GM21526 (cell line): ENCODE measurements at regions not wholly inside any gene's neighbourhood (a gene's known extent, or its start where the extent isn't known, plus 50 kb on each side); places are given as distances from the start of the nearest gene placed in this dataset.

Source experiments
- ATAC-seq: cut with Tn5 transposase; IDR thresholded peaks from one replicate; pipeline ENCODE4 v1.9.1; 2021; ENCODE audit warnings: moderate library complexity; ENCODE audit not compliant: unreplicated experiment, low FRiP score

DNA sequence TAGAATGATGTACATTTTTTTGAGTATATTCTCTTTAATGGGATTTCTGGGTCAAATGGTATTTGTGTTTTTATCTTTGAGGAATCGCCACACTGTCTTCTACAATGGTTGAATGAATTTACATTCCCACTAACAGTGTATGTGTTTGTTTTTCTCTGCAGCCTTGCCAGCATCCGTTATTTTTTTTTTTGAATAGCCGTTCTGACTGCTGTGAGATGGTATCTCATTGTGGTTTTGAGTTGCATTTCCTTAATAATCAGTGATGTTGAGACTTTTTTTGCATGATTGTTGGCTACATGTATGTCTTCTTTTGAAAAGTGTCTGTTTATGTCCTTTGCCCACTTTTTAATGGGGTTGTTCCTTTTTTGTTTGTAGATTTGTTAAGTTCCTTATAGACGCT is 172.7 kb upstream of the CDH8 start:
- no peak for ATAC-seq

DNA sequence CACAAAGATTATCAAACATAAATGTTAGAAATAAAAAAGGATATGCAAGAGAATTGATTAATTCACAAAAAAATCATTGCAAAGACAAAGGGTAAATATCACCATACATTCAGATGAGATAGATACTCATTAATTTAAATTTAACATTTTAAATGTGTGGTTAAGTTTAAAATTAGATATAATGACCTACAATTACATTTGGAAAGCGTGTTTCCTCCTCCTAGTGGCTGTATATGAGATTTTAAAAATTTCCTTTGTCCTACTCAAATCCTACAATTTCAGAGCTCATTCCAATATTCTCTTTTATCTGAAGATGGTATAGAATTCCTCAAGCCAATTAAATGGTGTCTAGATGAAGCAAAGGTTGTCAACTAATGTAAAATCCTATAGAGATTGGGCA is 169.2 kb upstream of the CDH8 start:
- no peak for ATAC-seq

DNA sequence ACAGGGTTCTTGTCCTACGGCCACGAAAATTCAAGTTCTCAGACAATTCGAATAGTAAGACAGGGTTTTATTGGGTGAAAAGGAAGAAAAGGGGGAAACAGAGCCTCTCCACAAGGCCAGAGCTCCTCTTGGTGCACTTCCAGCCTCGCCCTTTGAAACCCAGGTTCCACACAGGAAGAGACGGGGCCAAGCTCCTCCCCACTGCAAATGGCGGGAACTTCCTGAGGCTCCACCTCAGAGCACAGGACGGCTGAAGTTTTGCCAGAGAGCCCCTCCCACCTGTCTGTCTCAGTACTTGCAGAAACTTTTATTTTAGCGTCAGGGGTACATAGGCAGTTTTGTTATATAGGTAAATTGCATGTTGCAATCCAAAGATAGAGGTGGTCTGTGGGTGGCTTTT is 165.7 kb upstream of the CDH8 start:
- no peak for ATAC-seq

DNA sequence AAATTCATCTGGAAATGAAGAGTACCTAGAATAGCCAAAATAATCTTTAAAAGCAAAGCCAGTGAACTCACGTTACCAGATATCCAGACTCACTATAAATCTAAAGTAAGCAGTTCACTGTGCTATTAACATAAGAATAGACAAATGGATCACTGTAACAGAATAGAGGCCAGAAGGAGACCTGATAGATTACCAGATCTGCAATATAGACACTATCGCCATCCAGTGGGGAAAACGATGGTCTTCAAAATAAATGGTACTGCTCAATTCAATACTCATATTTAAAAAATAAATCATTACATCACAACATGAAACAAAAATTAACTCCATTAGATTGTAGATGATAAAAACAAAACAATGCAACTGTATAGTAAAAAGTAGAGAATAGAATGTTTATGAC is 158.6 kb upstream of the CDH8 start:
- no peak for ATAC-seq

DNA sequence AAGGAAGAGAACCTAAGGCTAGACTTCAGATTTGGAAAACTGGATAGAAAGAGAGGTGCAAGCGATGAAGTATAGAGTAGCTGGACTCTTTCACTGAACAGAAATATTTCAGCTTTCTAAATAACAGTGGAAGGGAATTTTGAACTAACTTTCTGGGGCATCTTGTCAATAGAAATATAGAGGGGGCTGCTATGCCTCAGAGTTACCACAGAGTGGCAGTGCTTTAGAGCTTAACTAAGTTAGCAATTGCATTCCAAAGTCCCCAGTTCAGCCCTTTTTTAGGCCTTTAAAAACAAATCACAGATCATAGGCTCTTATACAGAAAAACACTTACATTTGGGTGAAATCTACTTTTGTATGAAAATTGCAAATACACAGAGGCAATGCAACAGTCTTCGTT is 154.2 kb upstream of the CDH8 start:
- ATAC-seq = no peak

DNA sequence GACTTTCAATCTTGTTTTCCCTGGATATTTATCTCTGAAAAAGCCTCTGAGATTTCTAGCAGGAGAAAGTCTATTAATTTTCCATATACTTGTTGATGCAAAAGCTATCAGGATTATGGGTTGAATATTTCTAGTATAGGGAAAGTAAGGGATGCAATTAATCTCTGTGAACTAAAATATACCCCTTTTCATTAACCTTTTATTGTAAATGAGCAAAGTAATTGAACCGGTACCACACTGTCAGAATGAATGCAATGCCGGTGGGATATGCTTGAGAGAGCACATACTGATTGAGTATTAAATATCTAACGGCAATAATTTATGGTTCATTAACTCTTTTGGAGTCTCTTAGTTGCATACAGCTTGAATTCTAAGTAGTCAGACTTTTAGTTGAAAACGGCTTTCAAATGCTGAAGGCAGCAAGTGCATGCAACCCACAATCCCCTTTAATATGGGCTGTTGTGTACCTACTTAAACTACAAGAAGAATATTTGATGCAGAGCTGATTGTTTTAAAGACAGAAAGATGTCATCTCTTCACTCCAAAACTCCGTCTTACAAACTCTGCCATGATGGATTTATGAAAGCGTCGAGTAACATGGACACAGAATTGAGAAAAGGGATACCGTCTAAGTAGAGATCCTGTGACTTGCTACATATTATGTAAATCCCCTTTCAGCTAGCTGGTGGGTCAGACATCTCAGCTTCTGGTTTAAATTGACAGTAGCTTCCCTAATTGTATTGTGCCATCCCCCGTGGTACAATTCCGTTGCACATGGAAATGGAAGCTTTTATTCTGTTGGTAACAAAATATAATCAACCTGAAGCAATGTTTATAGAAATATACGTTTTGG is 141.3 kb upstream of the CDH8 start:
- ATAC-seq = no peak

DNA sequence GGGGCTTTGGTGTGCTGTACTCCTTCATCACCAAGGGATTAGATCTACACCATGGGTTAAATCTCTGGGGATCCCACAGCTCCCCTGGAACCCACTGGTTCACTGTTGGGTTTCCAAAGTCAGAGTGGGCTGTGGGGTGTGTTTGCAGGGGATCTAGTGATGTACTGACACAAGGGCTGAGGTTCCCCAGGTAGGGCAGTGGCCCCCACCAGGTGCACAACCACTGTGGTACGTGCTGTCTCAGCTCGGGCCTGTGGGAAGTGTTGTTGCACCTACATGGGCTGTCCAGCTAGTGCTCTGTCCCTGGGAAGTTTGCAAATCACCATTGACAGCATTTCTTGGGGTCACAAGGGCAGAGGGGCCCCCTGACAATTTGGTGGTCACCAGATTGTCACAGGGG is 134.4 kb upstream of the CDH8 start:
- ATAC-seq = no peak

DNA sequence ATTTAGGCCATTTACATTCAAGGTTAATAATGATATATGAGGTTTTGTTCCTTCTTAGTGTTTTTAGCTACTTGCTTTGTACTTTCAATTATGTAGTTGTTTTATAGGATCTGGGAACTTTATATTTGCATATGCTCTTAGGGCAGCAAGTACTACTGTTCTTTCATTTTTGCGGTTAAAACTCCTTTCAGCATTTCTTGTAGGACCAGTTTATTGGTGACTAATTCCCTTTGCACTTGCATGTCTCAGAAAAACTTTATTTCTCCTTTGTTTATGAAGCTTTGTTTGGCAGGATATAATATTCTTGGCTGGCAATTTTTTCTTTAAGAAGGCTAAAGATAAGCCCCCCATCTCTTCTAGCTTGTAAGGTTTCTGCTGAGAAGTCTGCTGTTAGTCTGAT is 131.3 kb upstream of the CDH8 start:
- no peak for ATAC-seq

DNA sequence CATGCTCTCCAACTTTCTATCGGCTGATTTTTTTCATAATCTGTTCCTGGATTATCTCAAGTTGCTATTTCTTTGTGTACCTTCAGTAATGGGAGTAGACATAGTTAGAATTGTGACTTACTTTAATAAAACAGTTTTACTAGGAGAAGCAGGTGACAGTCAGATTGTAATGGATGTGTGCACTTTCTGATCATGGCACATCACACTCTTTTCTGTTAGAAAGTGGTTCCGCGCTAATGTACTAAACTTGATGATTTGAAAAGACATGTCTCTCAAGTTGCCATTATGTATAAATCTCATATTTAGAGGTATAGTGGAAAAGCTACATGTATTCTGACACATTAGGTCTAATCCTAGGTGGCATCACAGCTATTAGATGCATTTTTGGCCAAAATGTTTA is 121.3 kb upstream of the CDH8 start:
- no peak for ATAC-seq

DNA sequence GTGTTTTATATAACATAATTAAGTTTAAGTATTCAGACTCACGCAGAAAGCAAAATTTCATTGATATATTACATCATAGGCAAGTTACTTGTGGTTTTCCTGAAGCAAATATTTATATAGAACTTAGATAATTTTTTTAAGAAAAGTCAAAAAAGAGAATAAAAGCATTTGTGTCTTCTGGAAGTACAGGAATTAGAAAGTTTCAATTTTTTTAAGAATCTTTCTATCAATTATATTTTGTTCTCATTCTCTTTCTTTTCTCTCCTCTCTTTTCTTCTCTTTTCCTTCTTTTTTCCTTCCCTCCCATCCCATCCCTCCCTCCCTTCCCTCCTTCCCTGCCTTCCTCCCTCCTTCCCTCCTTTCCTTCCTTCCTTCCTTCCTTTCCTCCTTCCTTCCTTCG is 120.7 kb upstream of the CDH8 start:
- ATAC-seq = no peak

DNA sequence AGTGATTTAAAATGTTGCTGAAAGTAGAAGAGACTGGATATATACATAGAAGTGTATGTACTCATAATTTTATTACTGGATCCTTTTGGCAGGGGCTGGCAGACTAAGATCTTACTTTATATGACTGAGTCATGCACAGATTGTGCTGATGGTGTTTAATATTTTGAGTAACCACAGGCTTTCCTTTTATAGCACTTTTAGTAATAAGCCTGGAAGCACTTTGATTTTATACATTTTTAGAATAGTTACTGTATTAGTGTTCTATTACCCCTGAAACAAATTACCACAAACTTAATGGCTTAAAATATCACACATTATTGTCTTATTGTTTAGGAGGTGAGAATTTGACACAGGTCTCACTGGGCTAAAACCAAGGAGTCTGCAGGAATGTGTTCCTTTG is 113.4 kb upstream of the CDH8 start:
- no peak for ATAC-seq

DNA sequence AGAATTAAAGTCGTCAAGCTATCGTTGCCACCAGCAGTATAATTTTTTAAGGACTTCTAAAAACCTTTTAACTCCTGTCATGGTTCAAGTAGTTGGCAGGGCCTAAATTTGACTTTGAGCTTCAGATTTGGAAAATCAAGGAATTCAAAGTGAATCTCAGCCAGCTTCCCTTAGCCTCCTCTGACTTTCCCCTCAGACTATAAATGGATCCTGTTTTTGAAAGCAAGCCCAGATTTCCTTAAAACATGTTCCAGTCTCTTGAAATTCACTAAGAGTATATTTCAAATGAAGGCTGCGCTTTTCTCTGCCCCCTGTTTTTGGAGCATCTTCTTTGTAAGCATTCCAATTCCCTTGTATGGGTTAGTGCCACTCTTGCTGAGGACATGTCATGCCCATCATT is 101.8 kb upstream of the CDH8 start:
- no peak for ATAC-seq

DNA sequence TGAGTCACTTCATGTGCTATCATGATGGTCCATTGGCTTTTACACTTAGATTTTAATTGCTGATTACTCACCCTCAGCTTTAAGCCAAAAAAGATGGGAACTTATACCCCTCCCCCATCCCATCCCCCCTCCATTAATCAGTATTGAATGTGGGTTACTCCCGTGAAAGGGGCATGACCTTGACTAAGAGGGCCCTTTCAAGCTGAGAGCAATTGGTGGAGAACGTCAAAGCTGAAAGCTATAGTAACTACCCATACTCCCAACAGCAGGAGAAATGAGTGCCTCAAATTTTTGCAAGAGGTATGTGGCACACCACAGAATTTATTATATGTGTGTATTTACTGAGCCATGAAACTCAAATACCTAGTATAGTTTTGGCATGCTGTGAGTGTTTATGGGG is 99.7 kb upstream of the CDH8 start:
- no peak for ATAC-seq

DNA sequence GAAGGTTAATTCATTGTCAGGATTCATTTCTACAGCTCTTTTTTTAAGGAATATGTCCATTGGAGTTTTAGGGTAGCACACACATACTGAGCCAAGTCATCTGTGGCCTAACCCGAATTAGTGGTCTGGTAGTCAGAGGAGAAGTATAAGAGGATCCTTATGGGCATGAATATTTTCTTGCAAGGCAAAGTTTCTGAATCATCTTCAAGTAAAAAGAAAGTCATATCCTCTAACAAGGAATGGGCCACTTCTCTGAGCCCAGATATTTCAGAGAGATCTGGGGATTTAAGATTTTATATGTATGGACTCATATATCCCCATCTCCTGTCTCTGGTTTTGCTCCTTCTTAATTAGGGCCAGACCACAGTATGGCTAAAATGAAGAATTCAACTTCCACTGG is 99.2 kb upstream of the CDH8 start:
- no peak for ATAC-seq

DNA sequence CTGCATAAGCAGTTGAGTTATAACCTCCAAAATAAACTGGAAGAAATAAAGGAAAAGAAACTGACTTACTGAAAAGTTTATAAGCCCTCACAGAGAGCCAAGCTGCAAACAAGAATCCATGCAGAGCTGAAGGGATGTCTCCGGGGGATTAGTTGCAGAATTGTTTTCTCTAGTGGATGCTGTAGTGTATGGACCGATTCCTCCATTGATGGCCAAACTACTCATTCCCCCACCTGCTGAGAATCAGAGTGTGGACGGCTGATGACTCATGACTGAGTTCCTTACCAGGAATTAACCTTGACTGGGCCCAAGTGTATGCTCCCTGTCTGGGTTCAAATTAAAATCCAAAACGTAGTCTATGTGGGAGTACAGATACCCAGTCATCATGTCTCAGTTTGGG is 93.9 kb upstream of the CDH8 start:
- ATAC-seq = no peak

DNA sequence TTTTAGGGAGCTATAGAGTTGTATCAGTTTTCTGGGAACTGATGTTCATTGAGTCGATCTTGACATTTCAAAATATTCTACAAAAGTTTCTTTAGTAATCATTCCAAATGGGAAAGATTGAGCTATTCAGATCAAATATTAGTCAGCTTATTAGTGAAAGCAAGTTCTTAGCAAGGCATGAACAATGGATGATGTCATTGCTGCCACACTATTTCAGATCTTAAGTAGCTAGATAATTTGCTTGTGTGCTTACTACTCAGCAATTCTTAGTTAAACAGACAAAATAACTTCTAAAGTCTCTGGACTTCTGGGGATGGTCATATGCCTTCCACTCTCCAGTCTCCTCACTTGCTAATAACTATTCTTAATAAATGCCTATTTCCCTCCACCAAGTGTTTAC is 69.0 kb upstream of the CDH8 start:
- ATAC-seq = no peak

DNA sequence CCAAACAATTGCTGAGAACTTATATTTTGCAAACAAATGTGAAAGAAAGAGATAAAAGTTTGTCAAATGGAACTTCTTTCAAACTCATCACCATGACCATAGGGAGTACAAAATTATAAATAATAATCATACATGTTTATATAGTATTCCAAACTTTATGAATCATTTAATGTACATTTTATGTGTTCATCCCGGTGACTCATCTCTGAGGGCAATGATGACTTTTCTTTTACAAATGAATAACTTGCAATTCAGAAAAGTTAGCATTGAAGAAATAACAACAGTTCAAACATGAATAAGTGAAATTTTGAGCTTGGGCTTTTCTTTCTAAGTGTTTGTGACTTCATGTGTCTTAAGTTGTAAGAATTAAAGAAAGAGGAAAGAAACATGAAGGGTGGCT is 66.3 kb upstream of the CDH8 start:
- ATAC-seq = no peak

DNA sequence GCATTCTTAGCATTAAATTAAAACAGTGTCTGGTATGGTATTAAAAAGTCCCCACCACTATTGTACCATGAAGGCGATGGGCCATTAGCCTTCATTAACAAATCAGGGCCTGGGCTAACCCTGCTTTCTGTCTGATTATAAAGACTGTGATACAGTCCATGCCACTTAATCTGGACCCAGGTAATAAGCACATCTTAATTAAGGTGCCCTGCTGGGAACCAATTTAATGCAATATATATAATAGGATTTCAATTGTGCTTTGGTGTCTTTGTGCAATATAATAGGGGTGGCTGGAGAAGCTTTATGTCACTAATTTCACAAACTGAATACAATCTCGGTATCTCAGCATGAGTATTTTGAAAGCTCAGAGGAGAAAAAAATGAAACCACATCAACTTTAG is 64.4 kb upstream of the CDH8 start:
- no peak for ATAC-seq

DNA sequence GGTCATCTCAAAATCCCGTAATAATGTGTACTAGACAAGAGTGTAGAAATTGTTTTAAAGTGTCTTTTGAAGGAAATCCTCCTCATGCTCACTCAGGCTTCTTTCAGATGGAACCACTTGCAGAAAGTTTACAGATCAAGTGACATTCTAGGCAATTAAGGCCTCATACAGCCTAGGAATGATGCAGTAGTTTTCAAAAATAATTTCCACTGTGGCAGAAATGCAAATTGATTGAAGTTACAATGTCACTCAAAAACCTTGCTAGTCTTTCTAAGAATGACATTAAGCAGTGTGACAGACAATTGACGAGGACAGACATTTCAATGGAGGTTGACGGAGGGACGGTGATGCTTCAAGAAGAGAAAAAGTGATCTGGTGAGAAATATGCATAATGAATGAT is 53.5 kb upstream of the CDH8 start:
- no peak for ATAC-seq

DNA sequence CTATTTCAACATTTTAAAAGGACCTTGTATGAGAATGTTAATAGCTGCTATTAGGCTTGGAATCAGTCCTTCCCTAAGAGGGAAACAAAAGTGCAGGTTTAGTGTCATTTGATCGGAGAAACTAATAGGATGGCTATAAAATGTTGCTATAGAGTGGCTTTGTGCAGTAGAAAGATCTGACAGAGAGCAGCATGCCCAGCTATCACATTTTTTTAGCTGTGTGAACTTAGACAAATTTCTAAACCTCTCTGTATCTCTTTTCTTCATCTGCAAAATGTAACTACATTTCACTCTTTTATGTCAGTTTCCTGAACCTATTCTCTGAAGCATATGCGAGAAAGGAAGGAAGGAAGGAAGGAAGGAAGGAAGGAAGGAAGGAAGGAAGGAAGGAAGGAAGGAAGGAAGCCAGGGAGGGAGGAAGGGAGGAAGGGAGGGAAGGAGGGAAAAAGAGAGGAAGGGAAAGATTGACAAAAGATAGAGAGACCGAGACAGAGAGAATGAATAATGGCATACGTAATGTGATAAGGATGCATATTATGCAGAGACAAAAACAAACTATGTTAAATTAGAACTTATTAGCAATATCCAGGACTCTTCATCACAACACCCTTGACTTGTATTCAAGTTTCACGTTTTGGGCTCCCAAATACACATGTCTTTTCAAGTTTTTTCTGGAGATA is 52.6 kb upstream of the CDH8 start:
- no peak for ATAC-seq
